ENCODE measurements at regions not wholly inside any gene's neighbourhood (a gene's known extent, or its start where the extent isn't known, plus 50 kb on each side); places are given as distances from the start of the nearest gene placed in this dataset.

DNA sequence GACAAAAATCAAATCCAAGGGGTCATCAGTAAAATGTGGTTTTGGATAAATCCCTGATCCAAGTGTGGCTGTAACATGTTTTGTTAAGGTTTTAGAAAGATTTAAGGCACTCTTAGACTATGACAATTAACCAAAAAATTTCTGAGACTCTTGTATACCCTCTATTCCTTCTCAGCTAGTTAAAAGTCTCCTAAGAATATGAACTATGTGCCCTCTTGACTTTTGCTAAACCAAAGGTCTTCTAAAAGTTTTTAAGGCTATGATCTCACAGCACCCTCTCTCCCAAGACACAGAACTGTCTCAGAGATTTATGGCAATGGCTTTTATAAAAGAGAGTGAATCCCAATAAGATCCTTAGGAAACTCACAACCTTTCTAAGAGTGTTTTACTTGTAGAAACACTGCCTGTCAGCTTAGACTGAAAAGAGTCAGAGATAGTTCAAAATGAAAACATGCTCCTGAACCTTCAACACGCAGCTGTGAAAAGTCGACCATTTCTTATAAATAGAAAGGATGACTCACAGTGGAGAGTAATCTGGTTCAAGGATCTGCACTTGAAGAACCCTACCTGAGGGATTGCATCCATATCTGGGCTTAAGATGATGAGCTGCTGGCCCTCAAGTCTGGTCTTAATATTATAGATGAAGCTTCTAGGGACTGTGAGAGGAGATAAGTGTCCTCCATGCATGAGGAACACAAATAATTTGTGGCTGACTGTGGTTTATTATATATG is 388.4 kb upstream of the GJE1 start:
- DNase-seq (ENCODE audit: low read depth) = no peak
- TF ChIP-seq, protein P1, sequence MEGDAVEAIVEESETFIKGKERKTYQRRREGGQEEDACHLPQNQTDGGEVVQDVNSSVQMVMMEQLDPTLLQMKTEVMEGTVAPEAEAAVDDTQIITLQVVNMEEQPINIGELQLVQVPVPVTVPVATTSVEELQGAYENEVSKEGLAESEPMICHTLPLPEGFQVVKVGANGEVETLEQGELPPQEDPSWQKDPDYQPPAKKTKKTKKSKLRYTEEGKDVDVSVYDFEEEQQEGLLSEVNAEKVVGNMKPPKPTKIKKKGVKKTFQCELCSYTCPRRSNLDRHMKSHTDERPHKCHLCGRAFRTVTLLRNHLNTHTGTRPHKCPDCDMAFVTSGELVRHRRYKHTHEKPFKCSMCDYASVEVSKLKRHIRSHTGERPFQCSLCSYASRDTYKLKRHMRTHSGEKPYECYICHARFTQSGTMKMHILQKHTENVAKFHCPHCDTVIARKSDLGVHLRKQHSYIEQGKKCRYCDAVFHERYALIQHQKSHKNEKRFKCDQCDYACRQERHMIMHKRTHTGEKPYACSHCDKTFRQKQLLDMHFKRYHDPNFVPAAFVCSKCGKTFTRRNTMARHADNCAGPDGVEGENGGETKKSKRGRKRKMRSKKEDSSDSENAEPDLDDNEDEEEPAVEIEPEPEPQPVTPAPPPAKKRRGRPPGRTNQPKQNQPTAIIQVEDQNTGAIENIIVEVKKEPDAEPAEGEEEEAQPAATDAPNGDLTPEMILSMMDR (IDR thresholded peaks at IDR 0.05; ENCODE audit: insufficient read depth, low read depth, low read length, missing control alignments) = no peak
- H3K4me3 ChIP-seq (ENCODE audit: low read length) = no peak overlapping the region

GRCh38 chr6:141736104-141736503 is 396.6 kb upstream of the GJE1 start:
- TF ChIP-seq, protein P1 (IDR thresholded peaks at IDR 0.05; ENCODE audit: insufficient read depth, low read depth, low read length, missing control alignments) = no peak
- H3K4me3 ChIP-seq (ENCODE audit: low read length) = no peak overlapping the region
- no peak for DNase-seq (ENCODE audit: low read depth)

GRCh38 chr6:141735126-141735525 is 397.6 kb upstream of the GJE1 start:
- TF ChIP-seq, protein P1 (IDR thresholded peaks at IDR 0.05; ENCODE audit: insufficient read depth, low read depth, low read length, missing control alignments) = no peak
- H3K4me3 ChIP-seq (ENCODE audit: low read length) = no peak overlapping the region
- DNase-seq (ENCODE audit: low read depth) = no peak

DNA sequence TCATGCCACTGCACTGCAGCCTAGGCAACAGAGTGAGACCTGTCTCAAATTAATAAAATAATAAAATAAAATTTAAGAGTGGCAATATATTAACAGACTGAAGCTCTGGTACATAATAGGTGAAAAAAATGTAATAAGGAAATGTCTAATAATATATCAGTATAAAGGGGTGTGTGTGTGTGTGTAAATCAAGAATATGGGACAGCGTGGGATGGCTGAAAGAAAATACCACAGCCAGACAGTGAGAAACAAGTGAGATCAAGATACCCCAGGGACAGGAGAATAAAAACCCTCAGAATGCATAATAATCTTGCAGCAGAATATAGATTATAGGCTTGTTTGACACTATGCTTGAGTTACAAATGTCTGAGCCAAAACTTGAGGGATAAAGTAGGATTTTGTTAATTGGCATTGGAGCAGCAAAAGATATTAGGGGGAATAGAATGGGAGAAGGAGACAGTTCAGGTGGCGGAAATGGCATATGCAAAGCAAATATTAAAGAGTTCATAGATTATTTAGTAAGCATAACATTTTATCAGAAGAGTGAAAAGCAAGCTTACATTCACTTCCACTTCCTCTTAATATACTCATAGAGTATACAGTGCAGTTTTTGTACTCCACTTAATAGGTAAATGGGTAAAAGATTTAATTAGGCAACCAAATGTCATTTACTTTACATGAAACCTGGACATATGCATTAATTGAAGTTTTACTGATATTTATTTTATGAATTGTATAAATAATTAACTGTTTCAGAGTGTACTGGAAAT is 398.5 kb upstream of the GJE1 start:
- DNase-seq (ENCODE audit: low read depth) = no peak

GRCh38 chr6:141729146-141729545 is 403.6 kb upstream of the GJE1 start:
- TF ChIP-seq, protein P1 (IDR thresholded peaks at IDR 0.05; ENCODE audit: insufficient read depth, low read depth, low read length, missing control alignments) = no peak
- DNase-seq (ENCODE audit: low read depth) = no peak

More for the DNA sequence above, 398.5 kb upstream of the GJE1 start:
- H3K4me3 ChIP-seq (ENCODE audit: low read length) = no peak overlapping the region
- TF ChIP-seq, protein P1 (IDR thresholded peaks at IDR 0.05; ENCODE audit: insufficient read depth, low read depth, low read length, missing control alignments) = no peak

GRCh38 chr6:141728330-141728729 is 404.4 kb upstream of the GJE1 start:
- no peak overlapping the region for H3K4me3 ChIP-seq (ENCODE audit: low read length)
- TF ChIP-seq, protein P1 (IDR thresholded peaks at IDR 0.05; ENCODE audit: insufficient read depth, low read depth, low read length, missing control alignments) = no peak
- no peak for DNase-seq (ENCODE audit: low read depth)

More at GRCh38 chr6:141729146-141729545, 403.6 kb upstream of the GJE1 start:
- H3K4me3 ChIP-seq (ENCODE audit: low read length) = no peak overlapping the region

Data from epithelial cell of esophagus (primary cell).